CD4-positive, alpha-beta T cell treated with Interleukin-17A for 1 hour (primary cell): ENCODE measurements at regions not wholly inside any gene's neighbourhood (a gene's known extent, or its start where the extent isn't known, plus 50 kb on each side); places are given as distances from the start of the nearest gene placed in this dataset.

ENCODE experiments used
- DNase-seq: peaks from one replicate; pipeline ENCODE4 v3.0.0-alpha.2; 2020

GRCh38 chr1:22221233-22221780, 78.4 kb upstream of the WNT4 start:
- no peak for DNase-seq

DNA sequence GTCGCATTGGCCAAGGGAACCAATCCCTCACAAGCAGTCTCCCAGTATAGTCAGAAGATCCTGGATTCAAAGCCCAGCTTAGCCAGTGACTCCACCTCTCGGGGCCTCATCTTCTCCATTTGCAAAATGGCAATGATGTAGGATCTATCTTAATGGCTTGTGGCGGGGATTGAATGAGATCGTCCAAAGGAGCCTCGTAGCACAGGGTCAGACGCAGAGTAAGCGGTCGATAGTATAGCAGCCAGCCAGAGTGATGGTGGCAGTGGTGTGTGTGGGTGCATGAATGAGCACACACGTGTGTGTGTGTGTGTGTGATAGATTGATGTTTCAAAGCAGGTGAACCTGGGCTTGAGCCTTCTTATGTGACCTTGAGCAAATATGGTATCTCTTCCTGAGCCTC, 79.8 kb upstream of the WNT4 start:
- DNase-seq, result no peak

DNA sequence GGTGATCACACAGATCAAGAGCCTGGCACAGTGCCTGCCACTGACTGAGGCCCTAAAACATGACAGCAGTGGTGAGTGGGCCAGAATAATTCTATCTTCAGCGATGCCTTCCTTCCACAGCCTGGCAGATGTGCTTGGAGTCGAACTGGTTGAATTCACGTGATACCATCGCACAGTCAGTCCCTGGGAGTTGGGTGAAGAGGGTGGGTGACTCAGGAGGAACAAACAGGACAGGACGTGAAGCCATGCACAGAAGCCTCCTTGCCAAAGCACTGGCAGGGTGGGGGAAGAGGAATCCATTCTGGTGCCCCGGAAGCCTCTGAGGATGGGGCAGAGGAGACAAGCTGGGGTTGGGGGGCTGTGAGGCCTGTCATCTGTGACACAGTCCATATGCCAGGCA, 80.3 kb upstream of the WNT4 start:
- no peak for DNase-seq

DNA sequence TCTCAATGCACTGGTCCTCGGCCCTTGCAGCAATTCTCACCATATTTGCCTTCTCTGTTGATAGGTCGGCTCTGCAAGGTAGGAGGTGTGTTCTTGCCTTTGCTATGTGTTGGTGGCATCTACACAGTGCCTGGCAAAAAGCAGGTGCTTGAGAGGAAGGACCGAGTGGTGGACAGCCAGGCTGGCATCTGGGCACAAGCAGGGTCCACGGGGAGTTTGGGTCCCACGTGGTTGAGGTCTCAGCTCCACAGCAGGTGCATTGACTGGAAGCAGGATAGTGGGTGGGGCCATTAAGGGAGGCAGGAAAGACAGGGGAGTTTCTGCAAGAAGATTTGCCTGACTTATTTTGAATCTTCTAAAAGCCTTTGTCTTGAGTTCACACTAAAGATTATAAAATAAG, 81.2 kb upstream of the WNT4 start:
- no peak for DNase-seq

- DNase-seq, result no peak
These were observed 81.7 kb upstream of the WNT4 start for GRCh38 chr1:22224631-22225030.

- no peak for DNase-seq
These were observed 83.1 kb upstream of the WNT4 start for GRCh38 chr1:22225858-22226589.

GRCh38 chr1:22228074-22228473, 85.2 kb upstream of the WNT4 start:
- DNase-seq, result no peak

- DNase-seq, result no peak
These were observed 85.6 kb upstream of the WNT4 start for GRCh38 chr1:22228505-22228911.

DNA sequence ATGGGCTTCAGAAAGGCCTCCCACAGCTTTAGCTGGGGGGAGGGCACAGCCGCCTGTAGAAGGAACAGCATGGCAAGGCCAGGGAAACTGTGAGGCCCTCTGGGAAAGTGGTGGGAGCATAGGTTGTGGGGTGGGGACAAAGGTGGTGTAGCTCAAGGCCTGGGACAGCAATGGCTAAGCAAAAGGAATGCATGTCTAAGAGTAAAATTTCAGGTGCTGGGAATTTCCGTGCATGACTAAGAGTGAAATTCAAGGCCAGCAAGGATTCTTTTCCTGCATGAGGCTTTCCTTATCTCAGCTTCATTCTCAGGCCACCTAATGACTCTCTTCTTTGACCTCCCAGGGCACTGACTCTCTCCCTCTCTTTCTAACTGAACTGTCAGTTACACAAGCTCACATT, 86.5 kb upstream of the WNT4 start:
- no peak for DNase-seq

- no peak for DNase-seq
These were observed 88.2 kb upstream of the WNT4 start for GRCh38 chr1:22231068-22231593.

- no peak for DNase-seq
These were observed 89.2 kb upstream of the WNT4 start for GRCh38 chr1:22231995-22232690.

GRCh38 chr1:22233222-22233621, 90.3 kb upstream of the WNT4 start:
- DNase-seq, result no peak

DNA sequence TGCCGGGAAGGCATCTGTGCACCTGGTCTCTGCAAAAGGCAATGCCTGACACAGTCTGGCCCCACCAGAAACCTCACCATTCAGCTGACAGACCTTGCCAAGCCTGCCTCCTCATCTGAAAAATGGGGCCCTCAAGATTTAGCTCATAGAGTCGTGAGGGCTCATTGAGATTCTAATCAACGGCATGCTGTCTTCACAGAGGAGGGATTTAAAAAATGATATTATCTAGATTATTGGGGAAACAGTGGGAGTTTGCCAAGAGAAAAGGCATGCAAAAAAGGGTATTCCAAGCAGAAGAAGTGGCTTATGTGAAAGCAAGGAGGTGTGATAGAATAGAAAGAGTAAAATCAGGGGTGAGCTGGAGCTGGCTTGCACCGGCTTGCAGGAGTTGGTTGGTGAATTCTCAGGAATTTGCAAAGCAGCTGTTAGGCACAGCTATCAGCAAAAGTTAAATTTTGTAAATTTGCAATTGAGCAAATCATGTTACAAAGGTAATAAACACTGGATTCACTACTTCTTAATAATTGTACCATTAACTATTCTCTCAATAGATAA, 91.7 kb upstream of the WNT4 start:
- DNase-seq, result no peak

DNA sequence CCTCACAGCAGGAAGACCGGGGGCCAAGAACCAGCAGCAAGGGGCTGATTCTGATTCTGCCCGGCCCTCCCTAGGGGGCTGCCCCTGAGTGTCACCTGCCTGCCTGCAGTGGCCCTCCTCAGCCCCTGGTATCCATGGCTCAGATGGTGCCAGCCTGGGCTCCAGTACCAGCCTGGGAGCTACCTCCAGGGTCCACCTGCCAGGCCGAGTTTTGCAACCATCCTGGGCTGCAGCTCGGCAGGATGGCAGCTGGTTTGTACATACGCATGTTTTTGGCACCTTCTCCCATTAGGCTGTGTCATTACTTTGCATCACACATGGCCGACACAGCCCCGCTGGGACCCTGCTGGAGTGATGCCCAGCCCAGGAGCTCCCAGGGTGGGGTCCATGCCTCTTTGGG, 93.3 kb upstream of the WNT4 start:
- DNase-seq, result no peak

DNA sequence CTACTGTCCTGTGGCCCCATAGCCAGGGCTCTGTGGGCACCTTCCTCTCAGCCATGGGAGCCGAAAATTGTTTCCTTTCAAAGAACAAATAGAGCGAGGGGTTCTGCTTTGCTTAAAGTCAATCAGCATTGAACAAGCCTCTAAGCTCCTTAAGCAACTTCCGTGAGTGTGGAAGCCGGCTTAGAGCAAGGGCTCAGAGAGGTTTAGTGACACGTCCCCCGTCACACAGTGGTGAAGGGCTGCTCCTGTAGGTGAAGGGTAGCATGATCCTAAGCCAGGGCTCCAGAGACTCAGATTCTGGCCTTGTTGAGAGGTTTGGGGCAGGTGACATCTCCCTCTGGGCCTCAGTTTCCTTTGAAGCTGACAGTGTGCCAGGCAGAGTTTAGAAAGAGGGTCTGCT, 94.0 kb upstream of the WNT4 start:
- DNase-seq, result no peak

DNA sequence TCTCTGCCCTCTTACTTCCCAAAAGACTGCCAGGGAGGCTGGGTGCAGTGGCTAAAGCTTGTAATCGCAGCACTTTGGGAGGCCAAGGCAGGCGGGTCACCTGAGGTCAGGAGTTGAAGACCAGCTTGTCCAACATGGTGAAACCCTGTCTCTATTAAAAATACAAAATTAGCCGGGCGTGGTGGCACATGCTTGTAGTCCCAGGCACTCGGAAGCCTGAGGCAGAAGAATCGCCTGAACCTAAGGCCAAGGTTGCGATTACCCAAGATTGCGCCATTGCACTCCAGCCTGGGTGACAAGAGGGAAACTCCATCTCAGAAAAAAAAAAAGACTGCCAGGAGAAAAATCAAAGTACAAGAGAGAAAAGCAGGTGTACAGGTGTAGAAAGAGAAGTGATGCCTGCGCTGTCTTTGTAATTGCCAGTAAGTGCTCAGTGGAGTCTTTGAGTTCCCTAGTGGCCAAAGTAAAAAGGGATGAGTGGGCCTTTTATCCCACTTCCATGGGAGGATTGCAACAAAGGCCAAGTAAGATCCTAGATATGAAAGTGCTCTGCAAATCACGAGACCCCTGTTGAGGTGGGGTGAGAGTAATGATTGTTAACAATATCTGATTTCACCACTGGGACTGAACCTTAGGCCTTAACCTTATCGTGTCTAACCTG, 94.7 kb upstream of the WNT4 start:
- DNase-seq, result no peak

DNA sequence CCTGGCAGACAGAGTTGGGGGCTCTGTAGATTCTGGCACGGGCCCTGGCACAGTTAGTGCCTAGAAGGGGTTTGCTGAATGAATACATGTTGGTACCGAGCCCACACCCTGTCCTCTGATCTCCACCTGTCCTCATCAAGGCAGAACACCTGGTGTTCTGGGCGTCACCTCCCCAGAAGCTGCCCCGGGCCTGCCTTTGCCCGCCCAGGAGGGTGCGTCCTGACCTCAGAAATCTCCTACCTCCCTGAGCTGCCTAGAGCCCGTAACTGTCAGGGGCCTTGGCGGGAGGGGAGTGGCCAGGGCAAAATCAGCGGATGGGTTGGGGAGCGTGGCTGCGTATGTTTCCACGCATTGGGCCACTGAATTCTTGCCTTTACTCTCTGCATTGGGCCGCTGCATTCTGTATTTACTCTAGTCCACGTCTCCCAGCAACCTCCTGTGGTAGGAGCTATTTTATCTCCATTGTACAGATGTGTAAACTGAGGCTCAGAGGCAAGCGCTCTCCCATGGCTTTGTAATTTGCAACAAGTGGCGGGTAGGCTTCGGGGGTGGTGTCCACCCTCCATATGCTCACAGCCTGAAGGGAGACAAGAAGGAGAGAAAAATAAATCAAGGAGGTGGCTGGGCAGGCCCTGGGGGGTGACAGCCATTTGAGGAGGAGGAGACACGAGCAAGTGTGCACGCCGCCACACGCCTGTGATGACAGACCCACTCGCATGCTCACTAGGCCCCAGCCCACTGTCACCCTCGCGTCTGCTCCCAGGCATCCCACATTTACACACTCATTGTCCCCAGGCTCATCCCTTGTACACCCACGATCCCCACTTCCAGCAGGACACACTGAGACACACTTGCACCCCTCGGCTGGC, 95.7 kb upstream of the WNT4 start:
- DNase-seq, result no peak

- no peak for DNase-seq
These were observed 96.5 kb upstream of the WNT4 start for GRCh38 chr1:22239378-22239777.

DNA sequence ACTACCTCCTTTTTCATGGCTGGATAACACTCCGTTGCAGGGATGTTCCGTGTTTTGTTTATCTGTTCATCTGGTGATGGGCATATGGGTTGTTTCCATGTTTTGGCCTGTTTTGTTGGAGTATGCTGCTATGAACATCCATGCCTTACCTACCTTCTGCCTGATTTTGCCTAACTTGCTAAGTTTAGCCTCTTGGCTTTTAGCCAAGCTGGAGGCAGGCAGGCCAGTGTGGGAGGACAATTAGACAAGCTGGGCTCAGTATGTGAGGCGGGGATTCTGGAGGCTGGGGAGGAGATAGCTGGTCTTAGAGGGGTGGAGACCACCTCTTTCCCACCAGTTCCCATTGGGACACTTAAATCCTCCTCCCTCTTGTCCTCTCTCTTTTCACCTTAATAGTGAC, 98.4 kb upstream of the WNT4 start:
- no peak for DNase-seq

GRCh38 chr1:22241811-22242210, 98.9 kb upstream of the WNT4 start:
- no peak for DNase-seq

GRCh38 chr1:22245100-22245650, 102.3 kb upstream of the WNT4 start:
- no peak for DNase-seq

- no peak for DNase-seq
These were observed 102.8 kb upstream of the WNT4 start for GRCh38 chr1:22245726-22246125.
